Iris pigment epithelial cell (primary cell): ENCODE measurements at regions not wholly inside any gene's neighbourhood (a gene's known extent, or its start where the extent isn't known, plus 50 kb on each side); places are given as distances from the start of the nearest gene placed in this dataset.
A peak's percentile ranks its signal among the peaks of the same experiment; 100 is the strongest.

ENCODE experiments used
- DNase-seq: peaks from one replicate; pipeline ENCODE4 v3.0.0-alpha.2; 2011; ENCODE audit warnings: low read depth

GRCh38 chrX:124524852-124525251 lies 178.5 kb downstream of the SH2D1A start:
- no peak for DNase-seq

DNA sequence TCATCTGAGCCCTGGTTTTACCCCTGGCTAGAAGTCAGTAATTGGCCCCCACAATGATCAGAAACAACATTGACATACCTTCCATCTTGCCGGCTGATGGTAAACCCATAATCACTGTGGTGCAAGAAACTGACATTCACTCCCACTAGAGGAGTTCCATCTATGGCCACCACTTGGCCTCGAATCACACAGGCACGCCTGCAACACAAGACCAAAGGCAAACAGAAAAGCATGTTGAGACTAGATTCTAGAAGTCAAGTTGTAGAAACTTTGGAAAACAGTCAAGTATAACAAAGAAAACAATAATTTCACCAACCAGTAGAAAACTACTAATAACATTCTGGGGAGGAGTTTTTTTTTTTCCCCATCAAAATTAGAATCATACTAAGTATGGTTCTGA lies 183.4 kb downstream of the SH2D1A start:
- DNase-seq, result no peak

DNA sequence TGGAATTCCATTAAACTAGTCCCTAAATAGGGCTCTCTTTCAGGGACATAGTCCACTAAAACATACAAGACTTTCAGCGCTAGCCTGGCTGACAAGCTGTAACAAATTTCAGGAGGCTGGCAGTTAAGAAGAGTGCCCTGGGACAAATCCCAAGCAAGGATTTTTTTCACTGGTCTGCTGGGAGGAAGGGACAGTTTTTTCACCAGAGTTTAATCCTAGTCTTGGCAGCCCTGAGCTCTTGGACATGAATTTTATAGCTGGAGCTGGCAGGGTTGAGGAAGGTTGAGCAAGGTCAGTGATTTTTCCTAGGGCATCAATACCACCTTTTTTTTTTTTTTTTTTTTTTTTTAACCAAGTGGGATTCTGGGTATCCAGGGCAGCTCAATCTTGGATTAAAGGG lies 184.4 kb downstream of the SH2D1A start:
- no peak for DNase-seq

- DNase-seq, result no peak
Measured at GRCh38 chrX:124534536-124534935, 188.2 kb downstream of the SH2D1A start.

DNA sequence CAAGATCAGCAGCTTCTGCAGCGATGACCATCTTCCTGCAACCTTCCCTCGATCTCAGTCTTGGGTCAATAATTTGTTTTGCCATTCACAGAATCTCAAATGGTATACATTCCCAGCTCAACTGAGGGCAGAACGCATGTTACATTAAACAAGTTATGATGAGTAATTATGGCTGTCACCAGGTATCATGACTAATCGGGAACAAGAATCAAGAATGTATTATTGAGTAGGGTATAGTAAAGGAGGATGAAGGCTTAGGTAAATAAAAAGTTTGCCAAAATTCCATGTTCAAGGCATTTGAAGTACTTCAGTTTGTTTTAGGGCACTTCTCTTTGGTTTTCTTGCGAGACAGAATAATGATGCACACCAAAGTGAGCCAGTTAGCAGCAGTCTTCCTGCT lies 194.1 kb downstream of the SH2D1A start:
- DNase-seq, result no peak

DNA sequence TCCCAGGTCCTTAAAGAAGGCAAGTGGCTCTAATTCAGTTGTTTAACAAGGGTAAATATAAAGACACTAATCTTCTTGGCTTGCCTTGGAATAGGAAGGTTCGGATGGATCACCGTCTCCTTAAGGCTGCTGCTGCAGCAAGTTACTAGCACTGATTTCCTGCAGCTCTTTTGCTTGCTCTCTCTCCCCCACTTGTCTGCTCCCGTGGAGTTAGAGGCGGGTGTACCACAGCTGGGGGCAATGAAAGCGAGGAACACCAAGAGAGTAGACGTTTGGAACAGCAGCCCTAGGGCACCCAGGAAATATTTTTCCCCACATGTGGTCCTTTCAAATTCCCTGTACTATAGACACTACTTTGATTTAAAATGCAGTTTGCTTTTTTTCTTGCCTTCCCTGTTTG lies 202.2 kb downstream of the SH2D1A start:
- no peak for DNase-seq

GRCh38 chrX:124555036-124555595 lies 208.8 kb downstream of the SH2D1A start:
- DNase-seq, result peak; percentile 82

- DNase-seq, result no peak
Measured at GRCh38 chrX:124557976-124558375, 211.6 kb downstream of the SH2D1A start.

- peak; percentile 66 for DNase-seq
Measured at GRCh38 chrX:124573468-124573867, 227.1 kb downstream of the SH2D1A start.

DNA sequence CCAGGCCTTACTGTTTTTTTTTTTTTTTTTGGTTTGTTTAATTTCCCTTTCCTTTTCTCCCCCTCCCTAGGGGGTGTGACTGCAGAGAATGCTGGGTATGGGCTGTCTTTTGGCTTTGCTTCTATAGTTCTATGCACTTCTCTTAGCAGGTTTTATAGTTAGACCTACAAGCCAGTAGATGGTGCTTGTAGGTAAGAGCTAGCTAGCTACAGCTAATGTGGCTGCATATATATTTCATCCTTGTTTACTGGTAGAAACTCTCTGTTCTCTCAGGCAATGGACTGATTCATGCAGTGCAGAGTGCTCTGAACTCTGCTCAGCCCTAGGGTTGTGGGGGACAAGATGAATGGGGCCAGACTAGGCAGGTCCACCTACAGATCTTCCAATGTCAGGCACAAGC lies 246.4 kb downstream of the SH2D1A start:
- no peak for DNase-seq

DNA sequence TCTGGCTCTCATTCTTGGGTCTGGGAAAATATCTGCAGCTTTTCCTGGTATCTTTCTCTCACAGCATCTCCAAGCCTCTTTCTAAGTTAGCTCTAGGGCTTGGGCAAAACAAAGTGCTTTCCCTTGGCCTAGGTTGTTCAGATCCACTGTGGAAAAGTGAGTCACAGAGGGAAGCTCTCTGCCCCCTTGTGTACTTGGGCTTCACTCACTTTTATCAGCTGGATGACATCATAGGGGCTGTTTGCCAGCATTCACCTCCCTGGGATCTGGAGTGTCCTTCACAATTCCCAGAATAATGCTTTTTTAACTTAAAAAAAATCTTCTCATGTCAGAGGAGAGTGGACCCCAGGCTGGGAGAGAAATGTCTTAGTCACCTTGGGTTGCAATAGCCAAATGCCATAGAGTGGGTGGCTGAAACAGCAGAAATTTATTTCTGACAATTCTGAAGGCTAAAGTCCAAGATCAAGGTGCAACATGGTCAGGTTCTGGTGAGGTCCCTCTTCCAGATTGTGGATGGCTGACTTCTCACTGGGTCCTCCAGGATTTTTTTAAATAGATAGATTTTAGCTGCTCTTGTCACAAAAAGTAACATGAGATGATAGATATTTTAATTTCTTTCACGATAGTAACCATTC lies 247.8 kb downstream of the SH2D1A start:
- DNase-seq, result peak; percentile 18

DNA sequence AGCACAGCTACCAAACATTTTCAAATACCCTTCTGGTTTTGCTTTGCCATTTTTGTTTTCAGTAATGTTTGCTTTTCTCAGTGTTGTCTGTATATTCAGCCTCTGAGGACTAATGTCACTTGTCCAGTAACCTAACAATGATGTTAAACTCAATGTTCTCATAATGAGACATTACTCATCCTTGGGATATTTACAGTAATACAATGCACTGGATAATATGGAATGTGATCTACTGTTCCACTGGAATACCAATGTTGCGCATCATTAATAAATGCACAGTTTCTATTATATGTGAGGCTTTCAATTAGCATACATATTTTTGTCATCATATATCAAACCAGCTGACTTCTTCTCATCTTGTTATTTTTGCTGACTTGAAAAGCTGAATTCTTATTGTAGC lies 259.1 kb downstream of the SH2D1A start:
- no peak for DNase-seq

DNA sequence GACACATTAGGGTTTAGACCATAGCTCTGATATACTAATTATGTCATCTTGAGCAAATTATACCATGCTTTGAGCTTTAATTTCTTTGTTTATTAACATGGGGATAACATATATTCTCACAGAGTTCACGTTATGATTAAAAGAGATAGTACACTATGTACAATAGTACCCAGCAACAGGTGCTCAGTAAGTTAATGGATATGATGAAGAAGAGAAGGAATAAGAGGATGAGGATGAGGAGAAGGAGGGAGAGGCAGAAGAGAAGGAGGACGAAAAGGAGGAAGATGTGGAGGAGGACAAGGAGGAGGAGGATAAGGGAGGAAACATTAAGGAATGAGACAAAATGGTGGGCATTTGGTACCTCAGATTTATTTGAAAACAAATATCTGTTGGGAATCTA lies 260.4 kb downstream of the SH2D1A start:
- DNase-seq, result no peak

DNA sequence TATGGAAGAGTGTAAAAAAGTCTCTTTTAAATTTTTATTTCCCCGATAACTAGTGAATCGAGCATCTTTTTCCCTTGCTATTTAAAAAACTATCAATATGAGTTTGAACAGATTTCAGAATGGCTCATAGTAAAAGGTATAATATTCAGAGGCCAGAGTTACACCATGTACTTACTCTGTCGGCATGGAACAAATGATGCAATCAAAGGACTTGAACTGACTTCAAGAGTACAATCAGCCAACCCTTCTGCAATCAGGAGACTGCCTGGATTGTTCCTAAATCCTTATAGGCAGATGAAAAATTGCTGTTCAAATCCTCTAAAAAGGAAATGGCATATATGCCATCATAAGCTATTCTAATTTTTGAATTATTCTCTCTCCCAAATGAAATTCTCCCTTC lies 273.3 kb downstream of the SH2D1A start:
- peak; percentile 16 for DNase-seq

DNA sequence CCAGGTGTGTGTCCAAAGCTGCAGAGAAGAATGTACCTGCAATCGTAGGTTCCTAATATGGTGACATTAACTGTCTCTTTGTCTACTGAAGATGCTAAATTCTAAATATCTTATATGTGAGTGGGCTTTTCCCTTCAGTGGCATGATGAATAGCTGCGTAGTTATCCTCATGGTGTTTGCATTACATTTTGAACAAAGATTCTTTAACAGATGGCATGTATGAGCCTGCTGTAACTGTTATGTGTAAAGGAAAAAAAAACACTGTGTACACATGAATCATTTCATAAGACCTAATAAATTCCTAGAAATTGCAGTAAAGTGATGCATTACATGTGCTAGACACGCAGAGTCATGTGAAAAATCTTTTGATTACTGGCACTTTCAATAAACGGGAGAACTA lies 288.0 kb downstream of the SH2D1A start:
- DNase-seq, result no peak

- no peak for DNase-seq
Measured at GRCh38 chrX:124641737-124642491, 295.6 kb downstream of the SH2D1A start.

- no peak for DNase-seq
Measured at GRCh38 chrX:124646403-124646802, 300.0 kb downstream of the SH2D1A start.

DNA sequence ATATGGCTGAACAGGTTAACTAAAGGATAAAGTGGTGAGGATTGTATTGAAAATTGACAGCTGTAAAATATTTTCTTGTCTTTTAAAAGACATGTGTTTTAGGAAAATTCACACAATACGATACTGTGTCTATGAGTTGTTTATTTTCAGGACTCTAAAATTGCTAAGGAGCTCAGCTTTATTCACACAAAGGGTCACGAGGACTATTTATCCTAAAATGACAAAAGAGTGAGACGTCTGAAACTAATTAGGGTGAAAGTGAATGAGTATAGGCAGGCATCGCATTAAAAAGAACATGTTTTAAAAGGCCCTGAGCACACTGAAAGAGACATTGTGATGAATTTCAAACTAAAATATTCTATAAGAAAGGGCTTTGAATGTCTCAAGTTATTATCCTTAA lies 304.7 kb downstream of the SH2D1A start:
- DNase-seq, result no peak

DNA sequence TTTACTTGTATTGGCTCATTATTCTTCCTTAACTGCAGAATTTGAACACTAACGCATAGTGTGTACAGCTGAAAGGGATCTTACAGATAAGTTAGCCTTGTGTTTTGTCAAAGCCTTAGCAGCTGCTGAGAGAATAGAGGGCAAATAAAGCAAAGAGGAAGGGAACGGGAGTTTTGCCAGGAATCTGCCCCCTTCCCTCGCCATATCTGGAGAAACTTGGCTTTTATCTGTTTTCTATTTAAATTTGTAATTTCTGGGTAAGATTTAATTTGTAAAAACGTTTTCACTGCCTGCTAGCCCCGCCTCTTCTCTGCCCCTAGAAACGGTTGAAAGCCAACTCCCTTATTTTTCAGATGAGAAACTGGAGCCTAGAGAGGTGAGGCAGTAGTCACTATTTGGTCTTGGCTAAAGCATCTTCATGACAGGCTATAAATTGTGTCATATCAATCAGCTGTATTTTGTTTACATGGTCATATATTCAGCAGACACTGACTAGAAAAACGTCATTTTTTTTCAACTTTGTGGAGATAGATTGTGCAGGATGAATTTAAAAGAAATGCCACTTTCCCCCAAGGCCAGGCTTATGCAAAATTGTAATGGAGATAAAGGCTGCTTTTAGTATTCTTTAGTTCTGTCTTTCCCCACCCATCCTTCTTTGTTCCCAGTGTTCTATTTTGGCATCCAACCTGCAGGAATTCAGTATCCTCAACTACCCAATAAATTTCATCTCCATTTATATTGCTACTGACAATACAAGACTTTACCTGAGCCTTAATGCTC lies 319.4 kb downstream of the SH2D1A start:
- DNase-seq, result no peak

- DNase-seq, result no peak
Measured at GRCh38 chrX:124679199-124679598, 332.8 kb downstream of the SH2D1A start.

GRCh38 chrX:124680287-124680686 lies 333.9 kb downstream of the SH2D1A start:
- no peak for DNase-seq

- DNase-seq, result no peak
Measured at GRCh38 chrX:124690495-124690894, 344.1 kb downstream of the SH2D1A start.

DNA sequence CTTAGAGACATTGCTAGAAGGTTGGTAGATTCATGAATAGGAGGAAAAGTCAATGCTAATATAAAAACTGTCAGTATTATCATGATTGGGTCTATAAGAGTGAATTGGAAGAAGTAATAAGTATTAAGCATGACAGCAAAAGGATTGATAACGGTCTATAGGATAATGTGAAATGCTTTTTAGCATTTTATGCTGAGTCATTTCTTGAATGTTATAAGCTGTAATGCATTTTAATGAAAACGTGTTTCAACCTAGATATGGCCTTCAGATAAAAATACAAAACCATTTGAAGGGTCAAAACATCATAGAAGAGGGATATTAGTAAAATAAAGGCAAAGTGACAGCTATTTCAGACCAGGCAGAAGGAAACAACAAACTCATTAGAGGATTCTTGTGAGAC lies 353.5 kb downstream of the SH2D1A start:
- no peak for DNase-seq
